Activated naive CD4-positive, alpha-beta T cell treated with anti-CD3 and anti-CD28 coated beads, Interleukin-2, amount 10 ng/mL, durations not matched to agents 7 days and 5 days (primary cell): ENCODE measurements at regions not wholly inside any gene's neighbourhood (a gene's known extent, or its start where the extent isn't known, plus 50 kb on each side); places are given as distances from the start of the nearest gene placed in this dataset.

ENCODE experiments used
- CTCF ChIA-PET: fragments of 350-600 bp; sonication (Branson Sonifier 250); formaldehyde crosslinking; loops from one replicate; lab custom pipeline; 2021; ENCODE audit warnings: antibody characterized with exemption; lab: Charles Lee
- DNase-seq: peaks from one replicate; pipeline ENCODE4 v3.0.0-alpha.2; 2020
- H3K27ac Mint-ChIP-seq: one replicate; pipeline ENCODE4 v1.8.0; 2021; ENCODE audit warnings: mild to moderate bottlenecking, moderate library complexity, mixed read lengths
- H3K27me3 Mint-ChIP-seq: one replicate; pipeline ENCODE4 v1.8.0; 2021; ENCODE audit warnings: mild to moderate bottlenecking, mixed read lengths
- H3K36me3 Mint-ChIP-seq: one replicate; pipeline ENCODE4 v1.8.0; 2021; ENCODE audit warnings: mixed read lengths
- H3K4me1 Mint-ChIP-seq: one replicate; pipeline ENCODE4 v1.8.0; 2021; ENCODE audit warnings: mixed read lengths
- H3K4me3 Mint-ChIP-seq: one replicate; pipeline ENCODE4 v1.8.0; 2021; ENCODE audit warnings: mild to moderate bottlenecking, moderate library complexity, mixed read lengths
- H3K9me3 Mint-ChIP-seq: one replicate; pipeline ENCODE4 v1.8.0; 2021; ENCODE audit warnings: mixed read lengths

DNA sequence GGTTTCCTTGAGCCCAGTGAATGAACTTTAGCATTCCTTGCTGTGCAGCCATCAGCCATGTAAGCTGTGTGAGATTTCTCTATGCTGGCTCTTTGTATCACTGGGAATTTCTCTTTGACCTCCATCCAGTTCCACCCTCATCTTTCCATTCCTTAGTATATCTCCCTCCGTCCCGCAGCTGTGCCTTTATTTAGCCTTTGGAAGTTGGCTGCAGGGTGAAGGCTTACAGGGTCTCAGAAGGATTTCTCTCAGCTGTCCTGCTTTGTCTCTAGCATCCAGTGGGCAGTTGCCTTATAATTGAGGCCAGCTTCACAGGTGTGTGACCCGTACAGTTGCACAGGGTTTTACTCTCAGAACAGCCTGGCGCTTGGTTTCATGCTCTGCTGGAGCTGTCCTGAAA lies 144.3 kb downstream of the PXDC1 start:
- no peak overlapping the region for H3K27ac Mint-ChIP-seq
- no peak for DNase-seq
- peaks cover 36% of the 10 kb centered on the region for H3K27me3 Mint-ChIP-seq
- H3K9me3 Mint-ChIP-seq = peaks cover 7% of the 10 kb centered on the region
- H3K4me1 Mint-ChIP-seq = no peaks in the 10 kb centered on the region
- CTCF ChIA-PET = interaction anchor here (1.2 kb wide), 1 partner anchor 59 kb away, joined by 3 read pairs; no protein-coding TSS in a partner anchor
- no peaks in the 10 kb centered on the region for H3K36me3 Mint-ChIP-seq
- no peak overlapping the region for H3K4me3 Mint-ChIP-seq

DNA sequence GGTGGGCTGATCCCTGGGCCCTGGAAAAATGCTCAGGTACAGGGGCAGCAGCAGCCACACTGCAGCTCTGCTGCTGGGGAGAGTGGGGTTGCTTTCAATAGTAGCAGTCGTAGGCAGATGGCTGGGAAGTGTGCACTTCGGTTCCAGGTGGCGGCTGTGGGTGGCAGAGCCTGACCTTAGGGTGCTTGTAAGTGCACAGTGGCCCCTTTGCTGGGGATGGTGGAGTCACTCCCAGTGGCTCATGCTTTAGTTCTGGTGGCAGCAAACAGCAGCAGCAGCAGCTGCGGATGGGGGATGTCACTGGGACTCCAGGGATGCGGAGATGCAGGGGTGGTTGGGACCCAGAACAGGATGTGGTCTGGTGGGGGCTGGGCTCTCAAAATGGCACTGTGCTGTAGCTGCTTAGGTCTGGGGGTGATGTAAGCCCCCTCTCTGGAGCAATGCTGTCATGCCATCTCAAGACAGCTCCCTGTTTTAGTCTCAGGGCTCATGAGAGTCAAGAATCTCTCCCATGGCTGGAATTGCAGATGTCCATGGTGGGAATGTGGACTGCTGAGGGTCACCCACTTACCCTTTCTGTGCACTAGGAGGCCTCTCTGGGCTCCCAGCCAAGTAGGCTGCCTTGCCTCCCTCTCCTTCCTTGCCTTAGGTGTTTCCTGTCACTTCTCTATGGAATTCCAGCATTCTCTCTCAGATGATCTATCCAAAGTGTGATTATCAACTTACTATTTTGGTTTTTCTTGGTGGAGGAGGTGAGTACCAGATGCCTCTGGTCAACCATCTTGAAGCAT lies 146.7 kb upstream of the SLC22A23 start:
- H3K4me3 Mint-ChIP-seq = no peak overlapping the region
- H3K36me3 Mint-ChIP-seq = no peaks in the 10 kb centered on the region
- CTCF ChIA-PET = no interaction called here
- peaks cover 12% of the 10 kb centered on the region for H3K9me3 Mint-ChIP-seq
- no peaks in the 10 kb centered on the region for H3K4me1 Mint-ChIP-seq
- H3K27ac Mint-ChIP-seq = no peak overlapping the region
- DNase-seq = no peak
- peaks cover 39% of the 10 kb centered on the region for H3K27me3 Mint-ChIP-seq

DNA sequence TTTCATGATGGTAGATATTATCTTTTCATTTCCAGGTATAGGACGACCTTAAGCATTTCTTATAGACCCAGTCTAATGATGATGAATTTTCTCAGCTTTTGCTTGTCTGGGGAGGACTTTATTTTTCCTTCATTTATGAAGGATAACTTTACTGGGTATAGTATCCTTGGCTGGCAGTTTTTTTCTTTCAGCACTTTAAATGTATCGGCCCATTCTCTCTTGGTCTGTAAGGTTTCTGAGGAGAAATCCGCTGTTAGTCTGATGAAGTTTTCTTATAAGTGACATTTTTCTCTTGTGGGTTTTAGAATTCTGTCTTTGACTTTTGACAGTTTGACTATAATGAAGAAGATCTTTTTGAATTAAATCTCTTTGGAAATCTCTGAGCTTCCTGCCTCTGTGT lies 144.7 kb upstream of the SLC22A23 start:
- CTCF ChIA-PET = no interaction called here
- Mint-ChIP-seq H3K27me3 (peaks cover 36% of the 10 kb centered on the region), H3K27ac (no peak overlapping the region), H3K4me1 (no peaks in the 10 kb centered on the region), H3K9me3 (peaks cover 12% of the 10 kb centered on the region), H3K36me3 (no peaks in the 10 kb centered on the region), H3K4me3 (no peak overlapping the region)
- DNase-seq = no peak

- CTCF ChIA-PET = no interaction called here
- no peaks in the 10 kb centered on the region for H3K36me3 Mint-ChIP-seq
- no peak overlapping the region for H3K27ac Mint-ChIP-seq
- H3K27me3 Mint-ChIP-seq = peaks cover 18% of the 10 kb centered on the region
- H3K4me1 Mint-ChIP-seq = no peaks in the 10 kb centered on the region
- H3K4me3 Mint-ChIP-seq = no peak overlapping the region
- H3K9me3 Mint-ChIP-seq = peaks cover 9% of the 10 kb centered on the region
- DNase-seq = no peak
These were observed 140.7 kb upstream of the SLC22A23 start for GRCh38 chr6:3597500-3598064.

GRCh38 chr6:3596766-3597165 lies 139.9 kb upstream of the SLC22A23 start:
- Mint-ChIP-seq H3K9me3 (peaks cover 5% of the 10 kb centered on the region), H3K27ac (no peak overlapping the region), H3K27me3 (peaks cover 15% of the 10 kb centered on the region), H3K4me1 (no peaks in the 10 kb centered on the region), H3K4me3 (no peak overlapping the region), H3K36me3 (no peaks in the 10 kb centered on the region)
- no peak for DNase-seq
- CTCF ChIA-PET = no interaction called here

GRCh38 chr6:3594201-3594600 lies 137.4 kb upstream of the SLC22A23 start:
- Mint-ChIP-seq H3K4me3 (no peak overlapping the region), H3K9me3 (no peaks in the 10 kb centered on the region), H3K27me3 (peaks cover 15% of the 10 kb centered on the region), H3K27ac (no peak overlapping the region), H3K36me3 (no peaks in the 10 kb centered on the region), H3K4me1 (no peaks in the 10 kb centered on the region)
- no peak for DNase-seq
- CTCF ChIA-PET = no interaction called here

GRCh38 chr6:3593161-3593560 lies 136.3 kb upstream of the SLC22A23 start:
- Mint-ChIP-seq H3K36me3 (no peaks in the 10 kb centered on the region), H3K27ac (no peak overlapping the region), H3K27me3 (peaks cover 10% of the 10 kb centered on the region), H3K9me3 (no peaks in the 10 kb centered on the region), H3K4me3 (no peak overlapping the region), H3K4me1 (no peaks in the 10 kb centered on the region)
- CTCF ChIA-PET = no interaction called here
- DNase-seq = no peak

DNA sequence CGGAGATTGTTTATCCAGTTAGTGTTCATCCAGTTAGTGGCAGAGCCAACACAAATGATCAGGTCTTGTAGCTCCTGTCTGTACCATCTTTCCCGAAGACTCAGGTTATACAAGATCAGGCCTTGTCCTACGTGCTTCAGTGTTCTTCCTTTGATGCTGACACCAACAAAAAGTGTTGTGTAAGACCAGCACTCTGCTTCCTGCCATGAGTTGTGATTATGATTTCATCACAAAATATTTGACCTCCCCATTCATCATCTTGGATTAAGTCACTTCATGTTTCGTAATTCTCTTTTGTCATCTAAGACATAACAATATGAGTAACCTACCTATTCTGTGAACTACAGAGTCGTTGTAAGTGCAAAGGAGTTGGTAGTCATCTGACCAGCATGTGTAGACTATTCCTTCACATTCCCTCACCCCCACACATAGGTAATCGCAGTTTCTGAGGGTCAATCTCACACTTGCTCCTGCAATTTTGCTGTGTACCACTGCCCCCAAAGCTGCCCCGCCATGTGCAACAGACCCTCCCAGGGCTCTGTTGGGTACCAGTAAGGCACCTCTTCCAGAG lies 135.6 kb upstream of the SLC22A23 start:
- Mint-ChIP-seq H3K4me1 (no peaks in the 10 kb centered on the region), H3K27ac (no peak overlapping the region), H3K9me3 (no peaks in the 10 kb centered on the region), H3K4me3 (no peak overlapping the region), H3K27me3 (peaks cover 10% of the 10 kb centered on the region), H3K36me3 (no peaks in the 10 kb centered on the region)
- CTCF ChIA-PET = no interaction called here
- DNase-seq = no peak

- no peaks in the 10 kb centered on the region for H3K9me3 Mint-ChIP-seq
- no peak for DNase-seq
- H3K27me3 Mint-ChIP-seq = peaks cover 10% of the 10 kb centered on the region
- H3K4me3 Mint-ChIP-seq = no peak overlapping the region
- H3K27ac Mint-ChIP-seq = no peak overlapping the region
- no peaks in the 10 kb centered on the region for H3K36me3 Mint-ChIP-seq
- CTCF ChIA-PET = interaction anchor here (1.1 kb wide), 1 partner anchor 140 kb away, joined by 3 read pairs; no protein-coding TSS in a partner anchor
- H3K4me1 Mint-ChIP-seq = no peaks in the 10 kb centered on the region
These were observed 135.1 kb upstream of the SLC22A23 start for GRCh38 chr6:3591970-3592369.

GRCh38 chr6:3587660-3588059 lies 130.8 kb upstream of the SLC22A23 start:
- no peaks in the 10 kb centered on the region for H3K9me3 Mint-ChIP-seq
- peaks cover 9% of the 10 kb centered on the region for H3K27me3 Mint-ChIP-seq
- no peaks in the 10 kb centered on the region for H3K36me3 Mint-ChIP-seq
- no peak for DNase-seq
- no peaks in the 10 kb centered on the region for H3K4me1 Mint-ChIP-seq
- CTCF ChIA-PET = no interaction called here
- no peak overlapping the region for H3K27ac Mint-ChIP-seq
- no peak overlapping the region for H3K4me3 Mint-ChIP-seq

DNA sequence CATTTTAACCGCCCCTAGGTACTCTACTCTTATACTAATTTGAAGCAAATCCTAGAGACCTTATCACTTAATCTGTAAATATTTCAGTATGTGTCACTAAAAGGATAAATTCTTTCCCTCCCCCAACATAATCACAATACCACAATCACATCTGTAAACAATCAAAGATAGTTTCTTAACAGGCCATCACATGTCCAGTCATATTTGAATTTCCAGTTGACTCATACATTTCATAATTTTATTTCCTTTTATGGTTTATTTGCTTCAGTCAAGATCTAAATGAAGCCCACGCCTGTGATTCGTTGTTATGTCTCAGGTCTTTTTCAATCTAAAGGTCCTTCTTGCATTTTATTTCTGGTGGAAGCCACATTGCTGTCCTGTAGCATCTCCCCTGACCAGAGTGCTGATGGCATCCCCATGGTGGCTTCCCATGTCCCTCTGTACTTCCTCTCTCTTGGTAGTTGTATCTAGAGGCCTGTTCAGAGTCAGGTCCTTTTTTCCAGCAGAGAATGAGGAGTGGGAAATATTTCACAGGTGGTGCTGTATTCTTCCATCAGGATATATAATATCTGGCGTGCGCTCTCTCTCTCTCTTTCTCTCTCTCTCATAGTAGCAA lies 128.6 kb upstream of the SLC22A23 start:
- Mint-ChIP-seq H3K27me3 (peaks cover 5% of the 10 kb centered on the region), H3K4me1 (no peaks in the 10 kb centered on the region), H3K36me3 (no peaks in the 10 kb centered on the region), H3K27ac (no peak overlapping the region), H3K4me3 (no peak overlapping the region), H3K9me3 (no peaks in the 10 kb centered on the region)
- CTCF ChIA-PET = no interaction called here
- no peak for DNase-seq

DNA sequence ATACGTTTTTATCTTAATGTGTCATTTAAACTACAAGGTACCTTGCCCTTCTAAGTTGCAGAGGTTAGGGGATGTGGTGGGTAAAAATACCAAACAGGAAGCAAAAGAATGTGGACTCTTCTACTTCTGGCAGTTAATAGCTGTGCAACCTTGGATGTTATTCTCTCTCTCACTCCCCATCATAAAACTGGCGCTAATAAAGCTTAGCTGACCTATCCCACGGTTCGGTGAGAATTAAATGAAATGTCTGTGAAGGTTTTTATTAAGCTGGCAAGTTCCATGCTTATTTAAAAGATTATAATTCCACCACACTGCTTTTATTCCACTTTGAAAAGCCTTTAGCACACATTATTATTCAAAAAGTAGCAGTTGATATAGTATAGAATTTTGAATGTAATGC lies 127.8 kb upstream of the SLC22A23 start:
- peaks cover 4% of the 10 kb centered on the region for H3K27me3 Mint-ChIP-seq
- CTCF ChIA-PET = no interaction called here
- no peaks in the 10 kb centered on the region for H3K4me1 Mint-ChIP-seq
- no peaks in the 10 kb centered on the region for H3K9me3 Mint-ChIP-seq
- DNase-seq = no peak
- no peaks in the 10 kb centered on the region for H3K36me3 Mint-ChIP-seq
- no peak overlapping the region for H3K27ac Mint-ChIP-seq
- no peak overlapping the region for H3K4me3 Mint-ChIP-seq

DNA sequence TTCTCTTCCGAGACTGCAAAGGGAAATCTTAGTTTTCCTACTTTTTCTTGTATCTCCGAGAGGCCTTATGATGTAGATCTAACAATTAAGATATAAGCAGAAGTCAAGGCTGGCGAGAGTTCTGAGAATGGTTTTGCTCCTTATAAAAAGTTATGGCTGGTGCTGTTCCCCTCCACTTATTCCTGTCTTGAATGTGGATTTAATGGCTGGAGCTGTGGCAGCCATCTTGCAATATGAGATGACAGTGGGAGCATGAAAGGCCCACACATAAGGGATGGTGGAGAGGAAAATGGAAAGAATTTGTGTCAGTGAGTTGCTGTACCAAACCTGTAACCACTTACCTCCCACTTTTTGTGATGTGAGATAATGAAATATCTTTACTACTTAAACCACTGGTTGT lies 124.6 kb upstream of the SLC22A23 start:
- Mint-ChIP-seq H3K4me1 (no peaks in the 10 kb centered on the region), H3K27ac (no peak overlapping the region), H3K36me3 (no peaks in the 10 kb centered on the region), H3K9me3 (no peaks in the 10 kb centered on the region), H3K4me3 (no peak overlapping the region), H3K27me3 (peaks cover 12% of the 10 kb centered on the region)
- no peak for DNase-seq
- CTCF ChIA-PET = no interaction called here

- no peaks in the 10 kb centered on the region for H3K36me3 Mint-ChIP-seq
- no peaks in the 10 kb centered on the region for H3K9me3 Mint-ChIP-seq
- H3K27me3 Mint-ChIP-seq = peaks cover 12% of the 10 kb centered on the region
- CTCF ChIA-PET = no interaction called here
- no peak overlapping the region for H3K4me3 Mint-ChIP-seq
- no peak for DNase-seq
- no peak overlapping the region for H3K27ac Mint-ChIP-seq
- no peaks in the 10 kb centered on the region for H3K4me1 Mint-ChIP-seq
These were observed 122.9 kb upstream of the SLC22A23 start for GRCh38 chr6:3579652-3580175.
